PC-3 (cell line): ENCODE measurements at regions not wholly inside any gene's neighbourhood (a gene's known extent, or its start where the extent isn't known, plus 50 kb on each side); places are given as distances from the start of the nearest gene placed in this dataset.

ENCODE experiments used
- ATAC-seq: fragments of 200-7000 bp; cut with Tn5 transposase; 2 replicates; pipeline ENCODE4 v1.9.1; 2020; ENCODE audit warnings: mild to moderate bottlenecking, moderate library complexity
- BruUV-seq: library from RNA; stranded (reverse); fragments of 400-500 nt; replicated peaks from 2 replicates; lab custom pipeline; 2021; lab: Mats Ljungman, UMichigan
- CTCF ChIA-PET: fragments of 300-600 bp; sonication (Branson Sonifier 250); formaldehyde crosslinking; loops from one replicate; lab custom pipeline; 2022; ENCODE audit warnings: antibody characterized with exemption; lab: Charles Lee
- POLR2A ChIA-PET: fragments of 300-600 bp; sonication (Branson Sonifier 250); formaldehyde crosslinking; loops from one replicate; lab custom pipeline; 2022; ENCODE audit warnings: antibody characterized with exemption; ENCODE audit not compliant: unreplicated experiment; lab: Charles Lee
- DNase-seq: peaks from one replicate; pipeline ENCODE4 v3.0.0-alpha.2; 2015
- H2AFZ ChIP-seq: fragments of 300-600 bp; sonication (generic); 2 replicates; pipeline ENCODE4 v1.6.0; 2016; ENCODE audit warnings: antibody characterized with exemption, low read length
- H3F3A ChIP-seq: fragments of 300-600 bp; sonication (generic); one replicate; pipeline ENCODE4 v1.6.0; 2017; ENCODE audit warnings: antibody characterized with exemption, low read length, control low read depth, mild to moderate bottlenecking; ENCODE audit not compliant: unreplicated experiment
- H3K27ac ChIP-seq: fragments of 300-600 bp; sonication (generic); 2 replicates; pipeline ENCODE4 v1.5.1; 2016; ENCODE audit warnings: mild to moderate bottlenecking, low read length
- H3K27me3 ChIP-seq: fragments of 300-600 bp; sonication (generic); 2 replicates; pipeline ENCODE4 v1.6.1; 2016; ENCODE audit warnings: low read length, mixed read lengths
- H3K36me3 ChIP-seq: fragments of 300-600 bp; sonication (generic); 2 replicates; pipeline ENCODE4 v1.6.1; 2016; ENCODE audit warnings: low read depth, mixed run types, low read length, mixed read lengths
- H3K4me1 ChIP-seq: fragments of 300-600 bp; sonication (generic); 2 replicates; pipeline ENCODE4 v1.5.1; 2016; ENCODE audit warnings: low read length; ENCODE audit not compliant: insufficient read depth
- H3K4me2 ChIP-seq: fragments of 300-600 bp; sonication (generic); 2 replicates; pipeline ENCODE4 v1.6.0; 2016; ENCODE audit warnings: low read length
- H3K4me3 ChIP-seq: fragments of 300-600 bp; sonication (generic); 2 replicates; pipeline ENCODE4 v1.5.1; 2016; ENCODE audit warnings: mild to moderate bottlenecking, low read length, mixed read lengths
- H3K79me2 ChIP-seq: fragments of 300-600 bp; sonication (generic); 2 replicates; pipeline ENCODE4 v1.6.1; 2017; ENCODE audit warnings: low read length, mixed read lengths
- H3K9ac ChIP-seq: fragments of 300-600 bp; sonication (generic); 2 replicates; pipeline ENCODE4 v1.6.0; 2016; ENCODE audit warnings: mild to moderate bottlenecking, low read length
- H3K9me2 ChIP-seq: fragments of 300-600 bp; sonication (generic); replicated peaks from 2 replicates; pipeline ENCODE4 v1.6.1; 2016; ENCODE audit warnings: mixed run types, low read length, mixed read lengths
- H3K9me3 ChIP-seq: fragments of 300-600 bp; sonication (generic); 2 replicates; pipeline ENCODE4 v1.6.1; 2016; ENCODE audit warnings: low read length, mixed read lengths
- H4K20me1 ChIP-seq: fragments of 300-600 bp; sonication (generic); 2 replicates; pipeline ENCODE4 v1.6.1; 2016; ENCODE audit warnings: low read length, mixed read lengths
- CTCF ChIP-seq: fragments of 300-600 bp; sonication (generic); conservative IDR thresholded peaks from 2 replicates; pipeline ENCODE4 v1.5.1; 2017; ENCODE audit warnings: antibody characterized with exemption, low read depth, mild to moderate bottlenecking, low read length
- EZH2 ChIP-seq: fragments of 300-600 bp; sonication (generic); IDR thresholded peaks from one replicate; pipeline ENCODE4 v1.6.1; 2017; ENCODE audit warnings: antibody characterized with exemption, mild to moderate bottlenecking, low read length; ENCODE audit not compliant: unreplicated experiment
- EZH2phosphoT487 ChIP-seq: fragments of 300-600 bp; sonication (generic); IDR thresholded peaks from 2 replicates; pipeline ENCODE4 v1.6.1; 2018; ENCODE audit warnings: mild to moderate bottlenecking, antibody characterized with exemption, low read length, borderline replicate concordance
- intact Hi-C: fragments of 100-400 bp; cut with micrococcal nuclease; formaldehyde crosslinking; loops from 2 replicates; pipeline ENCODE4 v1.9.0; 2023

- H3K27me3 ChIP-seq: peaks cover 13% of the 10 kb centered on the region
- no peak overlapping the region for H3K4me2 ChIP-seq
- no peaks in the 10 kb centered on the region for H3K9me2 ChIP-seq
- ATAC-seq (no peak), DNase-seq (no peak)
- no peaks in the 10 kb centered on the region for H3F3A ChIP-seq
- no peak overlapping the region for H3K9ac ChIP-seq
- ChIA-PET POLR2A (no interaction called here), CTCF (no interaction called here)
- TF ChIP-seq EZH2 (no peak), EZH2phosphoT487 (no peak), CTCF (no peak)
- no peaks in the 10 kb centered on the region for H3K9me3 ChIP-seq
- no peaks in the 10 kb centered on the region for H3K4me1 ChIP-seq
- intact Hi-C loops: loop anchor here (10.0 kb wide), 2 partner anchors 186 to 1416 kb away; no protein-coding TSS in a partner anchor
- no peak overlapping the region for H3K4me3 ChIP-seq
- no peaks in the 10 kb centered on the region for H3K79me2 ChIP-seq
- no peak overlapping the region for H3K27ac ChIP-seq
- BruUV-seq: no TSS peak
- no peak overlapping the region for H2AFZ ChIP-seq
- H3K36me3 ChIP-seq: no peaks in the 10 kb centered on the region
- no peaks in the 10 kb centered on the region for H4K20me1 ChIP-seq
These were observed 156.4 kb downstream of the HS3ST2 start for GRCh38 chr16:22970209-22970865.

DNA sequence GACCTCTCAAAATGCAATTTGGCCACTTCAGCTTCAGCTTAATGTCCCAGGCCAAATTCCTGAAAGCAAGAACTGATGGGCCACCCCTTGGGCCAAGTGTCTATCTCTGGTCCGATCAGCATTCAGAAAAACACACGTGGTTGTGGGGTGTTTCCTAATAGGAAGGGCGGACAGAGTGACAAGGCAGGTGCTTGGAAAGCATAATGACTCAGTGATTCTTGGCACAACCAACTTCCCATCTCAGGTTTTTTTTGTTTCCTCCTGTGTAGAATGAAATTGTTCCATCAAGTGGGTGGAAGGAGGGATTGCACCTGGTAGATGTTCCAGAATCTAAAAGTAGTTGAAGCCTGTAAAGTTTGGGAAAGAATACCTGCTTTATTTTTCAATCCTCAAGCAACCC is 155.6 kb downstream of the HS3ST2 start:
- H3K4me3 ChIP-seq: no peak overlapping the region
- no peak overlapping the region for H3K27ac ChIP-seq
- H3K27me3 ChIP-seq: peaks cover 15% of the 10 kb centered on the region
- DNase-seq: peak; percentile 28
- no peak overlapping the region for H2AFZ ChIP-seq
- H3K9me2 ChIP-seq: no peaks in the 10 kb centered on the region
- POLR2A ChIA-PET: no interaction called here
- CTCF ChIA-PET: no interaction called here
- H3K79me2 ChIP-seq: no peaks in the 10 kb centered on the region
- BruUV-seq: no TSS peak
- H3K4me1 ChIP-seq: no peaks in the 10 kb centered on the region
- no peaks in the 10 kb centered on the region for H3K36me3 ChIP-seq
- no peak for ATAC-seq
- no peaks in the 10 kb centered on the region for H3K9me3 ChIP-seq
- H3K4me2 ChIP-seq: no peak overlapping the region
- TF ChIP-seq EZH2 (no peak), CTCF (no peak), EZH2phosphoT487 (no peak)
- intact Hi-C loops: no loop called here
- H4K20me1 ChIP-seq: no peaks in the 10 kb centered on the region
- H3K9ac ChIP-seq: no peak overlapping the region
- H3F3A ChIP-seq: no peaks in the 10 kb centered on the region

DNA sequence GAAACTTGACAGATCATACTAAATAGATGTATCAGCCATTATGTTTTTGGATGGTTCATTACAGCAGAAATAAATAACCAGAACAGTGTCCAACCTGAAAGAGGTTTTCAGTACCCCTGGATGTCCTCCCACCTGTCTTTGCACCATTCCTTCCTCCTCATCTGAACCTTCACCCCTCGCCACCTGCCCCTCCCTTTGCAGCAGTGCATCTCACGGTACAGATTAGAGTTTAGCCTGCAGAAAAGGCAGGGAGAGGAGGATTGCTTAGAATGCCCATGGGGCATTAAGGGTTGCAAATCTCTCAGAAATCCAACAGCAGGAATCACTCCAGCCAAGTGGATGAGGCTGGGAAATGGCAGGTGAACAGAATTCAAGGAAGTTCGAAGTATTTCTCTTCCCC is 155.0 kb downstream of the HS3ST2 start:
- no peak for ATAC-seq
- no TSS peak for BruUV-seq
- ChIA-PET POLR2A (no interaction called here), CTCF (no interaction called here)
- no peaks in the 10 kb centered on the region for H3K9me2 ChIP-seq
- TF ChIP-seq EZH2: no peak
- no peak for TF ChIP-seq EZH2phosphoT487
- TF ChIP-seq CTCF: no peak
- no peaks in the 10 kb centered on the region for H4K20me1 ChIP-seq
- no peaks in the 10 kb centered on the region for H3K9me3 ChIP-seq
- H3K9ac ChIP-seq: no peak overlapping the region
- H3K4me1 ChIP-seq: no peaks in the 10 kb centered on the region
- H3K27ac ChIP-seq: no peak overlapping the region
- intact Hi-C loops: no loop called here
- H3K79me2 ChIP-seq: no peaks in the 10 kb centered on the region
- H2AFZ ChIP-seq: no peak overlapping the region
- no peak for DNase-seq
- no peaks in the 10 kb centered on the region for H3F3A ChIP-seq
- no peak overlapping the region for H3K4me3 ChIP-seq
- H3K4me2 ChIP-seq: no peak overlapping the region
- H3K36me3 ChIP-seq: no peaks in the 10 kb centered on the region
- peaks cover 19% of the 10 kb centered on the region for H3K27me3 ChIP-seq
